ENCODE measurements at regions not wholly inside any gene's neighbourhood (a gene's known extent, or its start where the extent isn't known, plus 50 kb on each side); places are given as distances from the start of the nearest gene placed in this dataset.
A peak's percentile ranks its signal among the peaks of the same experiment; 100 is the strongest.
"Not testable (repeated sequence)": the region's sequence is repeated elsewhere in the genome, so short reads cannot be mapped to it uniquely, and the experiment has no call there.

GRCh38 chr9:107793541-107793940, 304.0 kb upstream of the KLF4 start:
- no peak for DNase-seq (ENCODE audit: low spot score)

- no peak for DNase-seq (ENCODE audit: low spot score)
These were observed 303.0 kb upstream of the KLF4 start for GRCh38 chr9:107792596-107792995.

GRCh38 chr9:107792006-107792405, 302.4 kb upstream of the KLF4 start:
- DNase-seq (ENCODE audit: low spot score): no peak

GRCh38 chr9:107789001-107789700, 299.6 kb upstream of the KLF4 start:
- DNase-seq (ENCODE audit: low spot score): no peak

GRCh38 chr9:107786561-107786960, 297.0 kb upstream of the KLF4 start:
- no peak for DNase-seq (ENCODE audit: low spot score)

GRCh38 chr9:107784235-107784958, 294.8 kb upstream of the KLF4 start:
- peak; percentile 30 for DNase-seq (ENCODE audit: low spot score)

- DNase-seq (ENCODE audit: low spot score): no peak
These were observed 293.2 kb upstream of the KLF4 start for GRCh38 chr9:107782789-107783188.

- no peak for DNase-seq (ENCODE audit: low spot score)
These were observed 292.8 kb upstream of the KLF4 start for GRCh38 chr9:107782381-107782780.

- no peak for DNase-seq (ENCODE audit: low spot score)
These were observed 291.4 kb upstream of the KLF4 start for GRCh38 chr9:107780960-107781359.

GRCh38 chr9:107779731-107780130, 290.2 kb upstream of the KLF4 start:
- no peak for DNase-seq (ENCODE audit: low spot score)

GRCh38 chr9:107778661-107779060, 289.1 kb upstream of the KLF4 start:
- no peak for DNase-seq (ENCODE audit: low spot score)

GRCh38 chr9:107774099-107774498, 284.5 kb upstream of the KLF4 start:
- DNase-seq (ENCODE audit: low spot score): not testable (repeated sequence)

- no peak for DNase-seq (ENCODE audit: low spot score)
These were observed 283.4 kb upstream of the KLF4 start for GRCh38 chr9:107772988-107773387.

GRCh38 chr9:107770716-107771115, 281.1 kb upstream of the KLF4 start:
- no peak for DNase-seq (ENCODE audit: low spot score)

GRCh38 chr9:107768224-107768623, 278.7 kb upstream of the KLF4 start:
- DNase-seq (ENCODE audit: low spot score): no peak

GRCh38 chr9:107767711-107768110, 278.1 kb upstream of the KLF4 start:
- DNase-seq (ENCODE audit: low spot score): no peak

- not testable (repeated sequence) for DNase-seq (ENCODE audit: low spot score)
These were observed 273.9 kb upstream of the KLF4 start for GRCh38 chr9:107763469-107763868.

GRCh38 chr9:107761307-107761706, 271.7 kb upstream of the KLF4 start:
- no peak for DNase-seq (ENCODE audit: low spot score)

GRCh38 chr9:107760469-107761242, 271.1 kb upstream of the KLF4 start:
- no peak for DNase-seq (ENCODE audit: low spot score)

- no peak for DNase-seq (ENCODE audit: low spot score)
These were observed 270.2 kb upstream of the KLF4 start for GRCh38 chr9:107759823-107760166.

- DNase-seq (ENCODE audit: low spot score): no peak
These were observed 269.6 kb upstream of the KLF4 start for GRCh38 chr9:107759009-107759822.

GRCh38 chr9:107756091-107756490, 266.5 kb upstream of the KLF4 start:
- no peak for DNase-seq (ENCODE audit: low spot score)

Measured in H4 (cell line).